ENCODE measurements at regions not wholly inside any gene's neighbourhood (a gene's known extent, or its start where the extent isn't known, plus 50 kb on each side); places are given as distances from the start of the nearest gene placed in this dataset.

GRCh38 chr5:15354021-15354420 lies 146.0 kb upstream of the FBXL7 start:
- TF ChIP-seq CTCF (IDR thresholded peaks at IDR 0.05) (no peak), POLR2A (IDR thresholded peaks at IDR 0.05) (no peak)

Measured in uterus (tissue), 2 donors.